ENCODE measurements at regions not wholly inside any gene's neighbourhood (a gene's known extent, or its start where the extent isn't known, plus 50 kb on each side); places are given as distances from the start of the nearest gene placed in this dataset.

GRCh38 chr1:96557336-96557735 is 164.2 kb upstream of the PTBP2 start:
- no peaks in the 10 kb centered on the region for H3K27me3 ChIP-seq (ENCODE audit: control insufficient read depth in 4 of 4, insufficient read depth in 4 of 4, low read length in 3 of 4)
- no peaks in the 10 kb centered on the region for H3K36me3 ChIP-seq (ENCODE audit: control insufficient read depth in 4 of 4, insufficient read depth in 3 of 4, low read depth in 1 of 4, low read length in 3 of 4)
- H3K9ac ChIP-seq (ENCODE audit: low read depth in 1 of 2, low read length in 2 of 2) = no peak overlapping the region
- 90% methylated on average over 5 of the region's 5 CpGs for WGBS
- H3K9me3 ChIP-seq (ENCODE audit: control insufficient read depth in 4 of 4, low read length in 3 of 4) = no peaks in the 10 kb centered on the region
- H3K4me1 ChIP-seq (ENCODE audit: control insufficient read depth in 4 of 4, insufficient read depth in 4 of 4, low read length in 3 of 4) = peaks cover 0 to 2% (median under 1%) of the 10 kb centered on the region in 4 donors
- H3K27ac ChIP-seq (ENCODE audit: low read depth in 1 of 2, low read length in 2 of 2) = no peak overlapping the region
- no peak overlapping the region for H3K4me3 ChIP-seq (ENCODE audit: low read depth in 1 of 3, low read length in 3 of 3)
- no peak for DNase-seq (ENCODE audit: low spot score)
- TF ChIP-seq YY1 (IDR thresholded peaks at IDR 0.05) (no peak), SP1 (IDR thresholded peaks at IDR 0.05) (no peak), FOXA1 (IDR thresholded peaks at IDR 0.05) (no peak)

DNA sequence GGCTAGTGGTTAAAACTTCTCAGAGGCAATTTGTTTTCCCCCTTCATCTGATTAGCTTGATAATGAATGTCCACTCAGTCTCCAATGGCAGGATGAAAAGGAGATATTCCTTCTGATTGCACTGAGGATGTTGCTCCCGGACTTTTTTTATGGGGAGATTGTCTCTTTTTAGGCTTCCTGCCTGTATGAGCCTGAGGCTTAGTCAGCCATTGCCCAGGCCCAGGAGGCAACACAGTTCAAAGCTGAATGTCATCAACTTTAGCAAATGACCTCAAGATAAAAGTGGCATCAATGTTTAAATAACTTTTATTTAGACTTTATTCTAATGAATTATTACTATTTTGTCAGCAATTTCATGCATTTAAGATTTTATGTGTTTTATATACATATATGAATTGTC is 162.9 kb upstream of the PTBP2 start:
- H3K36me3 ChIP-seq (ENCODE audit: control insufficient read depth in 4 of 4, insufficient read depth in 3 of 4, low read depth in 1 of 4, low read length in 3 of 4) = no peaks in the 10 kb centered on the region
- no peak for DNase-seq (ENCODE audit: low spot score)
- H3K9me3 ChIP-seq (ENCODE audit: control insufficient read depth in 4 of 4, low read length in 3 of 4) = no peaks in the 10 kb centered on the region
- H3K27me3 ChIP-seq (ENCODE audit: control insufficient read depth in 4 of 4, insufficient read depth in 4 of 4, low read length in 3 of 4) = no peaks in the 10 kb centered on the region
- no peak overlapping the region for H3K27ac ChIP-seq (ENCODE audit: low read depth in 1 of 2, low read length in 2 of 2)
- peaks cover 0 to 2% (median under 1%) of the 10 kb centered on the region in 4 donors for H3K4me1 ChIP-seq (ENCODE audit: control insufficient read depth in 4 of 4, insufficient read depth in 4 of 4, low read length in 3 of 4)
- no peak overlapping the region for H3K4me3 ChIP-seq (ENCODE audit: low read depth in 1 of 3, low read length in 3 of 3)
- TF ChIP-seq NR2F2 (IDR thresholded peaks at IDR 0.05) (no peak), GABPA (IDR thresholded peaks at IDR 0.05 in 1 of 2, conservative IDR thresholded peaks at IDR 0.05 in 1 of 2) (no peak), EGR1 (IDR thresholded peaks at IDR 0.05; ENCODE audit: low read depth in 2 of 2) (no peak), FOXA2 (IDR thresholded peaks at IDR 0.05) (no peak), HNF4A (conservative IDR thresholded peaks at IDR 0.05) (no peak), YY1 (IDR thresholded peaks at IDR 0.05) (no peak), TAF1 (conservative IDR thresholded peaks at IDR 0.05) (no peak), SP1 (IDR thresholded peaks at IDR 0.05) (no peak), JUND (IDR thresholded peaks at IDR 0.05) (no peak), RXRA (IDR thresholded peaks at IDR 0.05) (no peak), MAX (IDR thresholded peaks at IDR 0.05) (no peak)
- TF ChIP-seq, protein P1, sequence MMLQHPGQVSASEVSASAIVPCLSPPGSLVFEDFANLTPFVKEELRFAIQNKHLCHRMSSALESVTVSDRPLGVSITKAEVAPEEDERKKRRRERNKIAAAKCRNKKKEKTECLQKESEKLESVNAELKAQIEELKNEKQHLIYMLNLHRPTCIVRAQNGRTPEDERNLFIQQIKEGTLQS (IDR thresholded peaks at IDR 0.05) = no peak
- H3K9ac ChIP-seq (ENCODE audit: low read depth in 1 of 2, low read length in 2 of 2) = no peak overlapping the region
- 77% methylated on average over 1 of the region's 1 CpG for WGBS

DNA sequence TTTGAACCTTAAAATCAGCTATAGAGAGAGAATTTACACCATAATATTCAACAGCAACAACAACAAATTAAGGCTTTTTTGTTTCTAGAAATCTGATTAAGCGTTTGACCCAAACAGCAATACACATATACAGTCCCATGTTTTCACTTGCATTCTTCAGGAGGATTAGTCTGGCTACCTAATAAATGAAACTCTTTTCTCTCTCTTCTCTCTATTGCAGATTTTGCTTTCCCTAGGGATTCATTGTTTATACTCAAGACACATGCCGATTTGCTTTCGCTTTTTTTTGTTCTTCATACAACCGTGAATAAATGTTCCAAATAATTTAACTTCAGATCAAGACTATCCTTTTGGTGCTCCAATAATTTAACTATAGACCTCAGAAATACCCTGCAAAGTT is 162.4 kb upstream of the PTBP2 start:
- Histone ChIP-seq H3K27me3 (ENCODE audit: control insufficient read depth in 4 of 4, insufficient read depth in 4 of 4, low read length in 3 of 4) (no peaks in the 10 kb centered on the region), H3K9me3 (ENCODE audit: control insufficient read depth in 4 of 4, low read length in 3 of 4) (no peaks in the 10 kb centered on the region), H3K4me1 (ENCODE audit: control insufficient read depth in 4 of 4, insufficient read depth in 4 of 4, low read length in 3 of 4) (peaks cover 0 to 2% (median under 1%) of the 10 kb centered on the region in 4 donors), H3K36me3 (ENCODE audit: control insufficient read depth in 4 of 4, insufficient read depth in 3 of 4, low read depth in 1 of 4, low read length in 3 of 4) (no peaks in the 10 kb centered on the region), H3K27ac (ENCODE audit: low read depth in 1 of 2, low read length in 2 of 2) (no peak overlapping the region), H3K4me3 (ENCODE audit: low read depth in 1 of 3, low read length in 3 of 3) (no peak overlapping the region), H3K9ac (ENCODE audit: low read depth in 1 of 2, low read length in 2 of 2) (no peak overlapping the region)
- TF ChIP-seq YY1 (IDR thresholded peaks at IDR 0.05) (no peak), NR2F2 (IDR thresholded peaks at IDR 0.05) (no peak), REST (IDR thresholded peaks at IDR 0.05) (no peak), FOXA1 (IDR thresholded peaks at IDR 0.05) (no peak), RXRA (IDR thresholded peaks at IDR 0.05) (no peak)
- no peak for DNase-seq (ENCODE audit: low spot score)
- WGBS = 88% methylated on average over 4 of the region's 4 CpGs

Measured in liver (tissue), 7 donors.